T-helper 1 cell (primary cell): ENCODE measurements at regions not wholly inside any gene's neighbourhood (a gene's known extent, or its start where the extent isn't known, plus 50 kb on each side); places are given as distances from the start of the nearest gene placed in this dataset.

ENCODE experiments used
- DNase-seq, 5 donors: peaks; one replicate each; pipeline ENCODE4 v3.0.0-alpha.2; 2012 to 2020

- DNase-seq = no peak
Observed at GRCh38 chr10:131636841-131637724, 263.7 kb upstream of the PPP2R2D start.

GRCh38 chr10:131638049-131638879 is 262.5 kb upstream of the PPP2R2D start:
- DNase-seq = no peak

GRCh38 chr10:131638880-131639278 is 261.9 kb upstream of the PPP2R2D start:
- DNase-seq = no peak

GRCh38 chr10:131640045-131640644 is 260.7 kb upstream of the PPP2R2D start:
- no peak for DNase-seq

- DNase-seq = peak in 1 of 5 donors; percentile 31
Observed at GRCh38 chr10:131641231-131641630, 259.6 kb upstream of the PPP2R2D start.

- no peak for DNase-seq
Observed at GRCh38 chr10:131641898-131642297, 258.9 kb upstream of the PPP2R2D start.

- DNase-seq = no peak
Observed at GRCh38 chr10:131642966-131643365, 257.8 kb upstream of the PPP2R2D start.

- DNase-seq = no peak
Observed at GRCh38 chr10:131644289-131644688, 256.5 kb upstream of the PPP2R2D start.

- DNase-seq = no peak
Observed at GRCh38 chr10:131644864-131645658, 255.7 kb upstream of the PPP2R2D start.

GRCh38 chr10:131645756-131646155 is 255.1 kb upstream of the PPP2R2D start:
- DNase-seq = no peak

- DNase-seq = no peak
Observed at GRCh38 chr10:131646551-131647525, 254.0 kb upstream of the PPP2R2D start.

- DNase-seq = no peak
Observed at GRCh38 chr10:131647789-131648188, 253.0 kb upstream of the PPP2R2D start.

- no peak for DNase-seq
Observed at GRCh38 chr10:131648386-131649020, 252.3 kb upstream of the PPP2R2D start.

GRCh38 chr10:131649617-131650016 is 251.2 kb upstream of the PPP2R2D start:
- DNase-seq = no peak

GRCh38 chr10:131650169-131650705 is 250.6 kb upstream of the PPP2R2D start:
- DNase-seq = no peak

- DNase-seq = no peak
Observed at GRCh38 chr10:131650771-131651673, 249.8 kb upstream of the PPP2R2D start.

- no peak for DNase-seq
Observed at GRCh38 chr10:131651674-131652437, 249.0 kb upstream of the PPP2R2D start.

- DNase-seq = no peak
Observed at GRCh38 chr10:131652438-131653139, 248.2 kb upstream of the PPP2R2D start.
